PC-3 (cell line): ENCODE measurements at regions not wholly inside any gene's neighbourhood (a gene's known extent, or its start where the extent isn't known, plus 50 kb on each side); places are given as distances from the start of the nearest gene placed in this dataset.

Experiments
- ATAC-seq: fragments of 200-7000 bp; cut with Tn5 transposase; 2 replicates; pipeline ENCODE4 v1.9.1; 2020; ENCODE audit warnings: mild to moderate bottlenecking, moderate library complexity
- BruUV-seq: library from RNA; stranded (reverse); fragments of 400-500 nt; replicated peaks from 2 replicates; lab custom pipeline; 2021; lab: Mats Ljungman, UMichigan
- CTCF ChIA-PET: fragments of 300-600 bp; sonication (Branson Sonifier 250); formaldehyde crosslinking; loops from one replicate; lab custom pipeline; 2022; ENCODE audit warnings: antibody characterized with exemption; lab: Charles Lee
- POLR2A ChIA-PET: fragments of 300-600 bp; sonication (Branson Sonifier 250); formaldehyde crosslinking; loops from one replicate; lab custom pipeline; 2022; ENCODE audit warnings: antibody characterized with exemption; ENCODE audit not compliant: unreplicated experiment; lab: Charles Lee
- DNase-seq: peaks from one replicate; pipeline ENCODE4 v3.0.0-alpha.2; 2015
- H2AFZ ChIP-seq: fragments of 300-600 bp; sonication (generic); 2 replicates; pipeline ENCODE4 v1.6.0; 2016; ENCODE audit warnings: antibody characterized with exemption, low read length
- H3F3A ChIP-seq: fragments of 300-600 bp; sonication (generic); one replicate; pipeline ENCODE4 v1.6.0; 2017; ENCODE audit warnings: antibody characterized with exemption, low read length, control low read depth, mild to moderate bottlenecking; ENCODE audit not compliant: unreplicated experiment
- H3K27ac ChIP-seq: fragments of 300-600 bp; sonication (generic); 2 replicates; pipeline ENCODE4 v1.5.1; 2016; ENCODE audit warnings: mild to moderate bottlenecking, low read length
- H3K27me3 ChIP-seq: fragments of 300-600 bp; sonication (generic); 2 replicates; pipeline ENCODE4 v1.6.1; 2016; ENCODE audit warnings: low read length, mixed read lengths
- H3K36me3 ChIP-seq: fragments of 300-600 bp; sonication (generic); 2 replicates; pipeline ENCODE4 v1.6.1; 2016; ENCODE audit warnings: low read depth, mixed run types, low read length, mixed read lengths
- H3K4me1 ChIP-seq: fragments of 300-600 bp; sonication (generic); 2 replicates; pipeline ENCODE4 v1.5.1; 2016; ENCODE audit warnings: low read length; ENCODE audit not compliant: insufficient read depth
- H3K4me2 ChIP-seq: fragments of 300-600 bp; sonication (generic); 2 replicates; pipeline ENCODE4 v1.6.0; 2016; ENCODE audit warnings: low read length
- H3K4me3 ChIP-seq: fragments of 300-600 bp; sonication (generic); 2 replicates; pipeline ENCODE4 v1.5.1; 2016; ENCODE audit warnings: mild to moderate bottlenecking, low read length, mixed read lengths
- H3K79me2 ChIP-seq: fragments of 300-600 bp; sonication (generic); 2 replicates; pipeline ENCODE4 v1.6.1; 2017; ENCODE audit warnings: low read length, mixed read lengths
- H3K9ac ChIP-seq: fragments of 300-600 bp; sonication (generic); 2 replicates; pipeline ENCODE4 v1.6.0; 2016; ENCODE audit warnings: mild to moderate bottlenecking, low read length
- H3K9me2 ChIP-seq: fragments of 300-600 bp; sonication (generic); replicated peaks from 2 replicates; pipeline ENCODE4 v1.6.1; 2016; ENCODE audit warnings: mixed run types, low read length, mixed read lengths
- H3K9me3 ChIP-seq: fragments of 300-600 bp; sonication (generic); 2 replicates; pipeline ENCODE4 v1.6.1; 2016; ENCODE audit warnings: low read length, mixed read lengths
- H4K20me1 ChIP-seq: fragments of 300-600 bp; sonication (generic); 2 replicates; pipeline ENCODE4 v1.6.1; 2016; ENCODE audit warnings: low read length, mixed read lengths
- CTCF ChIP-seq: fragments of 300-600 bp; sonication (generic); conservative IDR thresholded peaks from 2 replicates; pipeline ENCODE4 v1.5.1; 2017; ENCODE audit warnings: antibody characterized with exemption, low read depth, mild to moderate bottlenecking, low read length
- EZH2 ChIP-seq: fragments of 300-600 bp; sonication (generic); IDR thresholded peaks from one replicate; pipeline ENCODE4 v1.6.1; 2017; ENCODE audit warnings: antibody characterized with exemption, mild to moderate bottlenecking, low read length; ENCODE audit not compliant: unreplicated experiment
- EZH2phosphoT487 ChIP-seq: fragments of 300-600 bp; sonication (generic); IDR thresholded peaks from 2 replicates; pipeline ENCODE4 v1.6.1; 2018; ENCODE audit warnings: mild to moderate bottlenecking, antibody characterized with exemption, low read length, borderline replicate concordance
- intact Hi-C: fragments of 100-400 bp; cut with micrococcal nuclease; formaldehyde crosslinking; loops from 2 replicates; pipeline ENCODE4 v1.9.0; 2023

- TF ChIP-seq EZH2 (no peak), EZH2phosphoT487 (no peak), CTCF (no peak)
- Histone ChIP-seq H3K4me2 (no peak overlapping the region), H3K79me2 (no peaks in the 10 kb centered on the region), H3K9ac (no peak overlapping the region), H3K36me3 (no peaks in the 10 kb centered on the region), H4K20me1 (no peaks in the 10 kb centered on the region), H2AFZ (no peak overlapping the region), H3K4me1 (no peaks in the 10 kb centered on the region), H3F3A (no peaks in the 10 kb centered on the region), H3K27ac (no peak overlapping the region), H3K4me3 (no peak overlapping the region), H3K27me3 (no peaks in the 10 kb centered on the region), H3K9me2 (no peaks in the 10 kb centered on the region), H3K9me3 (no peaks in the 10 kb centered on the region)
- intact Hi-C loops, result no loop called here
- no peak for DNase-seq
- POLR2A ChIA-PET, result no interaction called here
- no TSS peak for BruUV-seq
- no peak for ATAC-seq
- CTCF ChIA-PET, result no interaction called here
These were observed 664.4 kb downstream of the FRK start for GRCh38 chr6:115396112-115396906.

DNA sequence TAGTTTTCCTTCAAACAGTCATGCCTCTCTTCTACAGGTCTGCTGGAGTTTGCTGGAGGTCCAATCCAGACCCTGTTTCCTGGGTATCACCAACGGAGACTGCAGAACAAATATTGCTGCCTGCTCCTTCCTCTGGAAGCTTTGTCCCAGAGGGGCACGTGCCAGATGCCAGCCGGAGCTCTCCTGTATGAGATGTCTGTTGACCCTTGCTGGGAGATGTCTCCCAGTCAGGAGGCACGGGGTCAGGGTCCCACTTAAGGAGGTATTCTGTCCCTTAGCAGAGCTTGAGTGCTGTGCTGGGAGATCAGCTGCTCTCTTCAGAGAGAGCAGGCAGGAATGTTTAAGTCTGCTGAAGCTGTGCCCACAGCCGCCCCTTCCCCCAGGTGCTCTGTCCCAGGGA, 666.9 kb downstream of the FRK start:
- no peak for TF ChIP-seq CTCF
- TF ChIP-seq EZH2phosphoT487, result no peak
- no peak for TF ChIP-seq EZH2
- ChIA-PET POLR2A (no interaction called here), CTCF (no interaction called here)
- Histone ChIP-seq H3K4me1 (no peaks in the 10 kb centered on the region), H3F3A (no peaks in the 10 kb centered on the region), H3K4me2 (no peak overlapping the region), H3K36me3 (no peaks in the 10 kb centered on the region), H3K9ac (no peak overlapping the region), H3K9me3 (no peaks in the 10 kb centered on the region), H3K27me3 (no peaks in the 10 kb centered on the region), H3K79me2 (no peaks in the 10 kb centered on the region), H3K9me2 (no peaks in the 10 kb centered on the region), H3K4me3 (no peak overlapping the region), H2AFZ (no peak overlapping the region), H3K27ac (no peak overlapping the region), H4K20me1 (no peaks in the 10 kb centered on the region)
- DNase-seq (no peak), ATAC-seq (no peak)
- intact Hi-C loops, result no loop called here
- BruUV-seq, result no TSS peak

DNA sequence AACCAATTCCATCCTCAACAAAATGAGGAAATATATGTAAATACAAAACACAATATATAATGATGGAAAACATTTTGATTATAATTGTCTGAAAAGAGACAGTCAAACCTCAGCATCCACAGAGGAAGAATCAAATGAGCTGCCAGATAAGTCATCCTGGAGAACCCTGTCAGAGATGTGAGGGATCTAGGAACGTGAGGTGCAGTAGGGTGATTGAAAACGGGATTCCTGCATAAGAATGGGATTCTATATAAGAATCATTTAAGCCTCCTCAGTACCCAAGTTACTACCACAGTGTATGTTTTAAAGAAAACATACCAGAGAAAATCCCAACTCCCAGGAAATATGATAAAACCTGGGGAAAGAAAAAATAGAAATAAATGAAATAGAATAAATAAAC, 690.5 kb downstream of the FRK start:
- Histone ChIP-seq H3K9me3 (no peaks in the 10 kb centered on the region), H2AFZ (no peak overlapping the region), H3K27ac (no peak overlapping the region), H3K4me3 (no peak overlapping the region), H3K79me2 (no peaks in the 10 kb centered on the region), H3K9ac (no peak overlapping the region), H4K20me1 (no peaks in the 10 kb centered on the region), H3K4me2 (no peak overlapping the region), H3K4me1 (no peaks in the 10 kb centered on the region), H3K36me3 (no peaks in the 10 kb centered on the region), H3K27me3 (no peaks in the 10 kb centered on the region), H3K9me2 (no peaks in the 10 kb centered on the region), H3F3A (no peaks in the 10 kb centered on the region)
- intact Hi-C loops, result no loop called here
- CTCF ChIA-PET, result no interaction called here
- no peak for ATAC-seq
- BruUV-seq, result no TSS peak
- no peak for TF ChIP-seq EZH2
- DNase-seq, result no peak
- POLR2A ChIA-PET, result no interaction called here
